ENCODE measurements at regions not wholly inside any gene's neighbourhood (a gene's known extent, or its start where the extent isn't known, plus 50 kb on each side); places are given as distances from the start of the nearest gene placed in this dataset.

GRCh38 chr2:63662028-63662804, 73.5 kb downstream of the MDH1 start:
- H3K4me3 ChIP-seq (ENCODE audit: low read length) = no peak overlapping the region
- H3K9me2 ChIP-seq (replicated peaks; ENCODE audit: control insufficient read depth, low read length) = no peaks in the 10 kb centered on the region
- no peak overlapping the region for H3K4me2 ChIP-seq (ENCODE audit: low read length)
- H3K9me3 ChIP-seq (ENCODE audit: control insufficient read depth, insufficient read depth, low read length) = no peaks in the 10 kb centered on the region
- no peaks in the 10 kb centered on the region for H3F3A ChIP-seq (ENCODE audit: control insufficient read depth, insufficient read depth)
- no peak for TF ChIP-seq EZH2phosphoT487 (IDR thresholded peaks at IDR 0.05; ENCODE audit: borderline replicate concordance, low read length)
- no peak for TF ChIP-seq CTCF (IDR thresholded peaks at IDR 0.05; ENCODE audit: low read depth, low read length, poor library complexity, severe bottlenecking)
- no peak overlapping the region for H3K27ac ChIP-seq (ENCODE audit: low read depth, low read length)
- no peaks in the 10 kb centered on the region for H3K27me3 ChIP-seq (ENCODE audit: control insufficient read depth, low read length)
- H3K79me2 ChIP-seq (ENCODE audit: control insufficient read depth, low read length) = no peaks in the 10 kb centered on the region
- no peaks in the 10 kb centered on the region for H3K36me3 ChIP-seq (ENCODE audit: control insufficient read depth, low read length)
- H4K20me1 ChIP-seq (ENCODE audit: control insufficient read depth, insufficient read depth, low read depth, low read length) = no peaks in the 10 kb centered on the region
- H3K4me1 ChIP-seq (ENCODE audit: control insufficient read depth, low read length) = no peaks in the 10 kb centered on the region

- H3K4me1 ChIP-seq (ENCODE audit: control insufficient read depth, low read length) = no peaks in the 10 kb centered on the region
- H4K20me1 ChIP-seq (ENCODE audit: control insufficient read depth, insufficient read depth, low read depth, low read length) = no peaks in the 10 kb centered on the region
- H3K9me2 ChIP-seq (replicated peaks; ENCODE audit: control insufficient read depth, low read length) = no peaks in the 10 kb centered on the region
- H3K4me3 ChIP-seq (ENCODE audit: low read length) = no peak overlapping the region
- no peaks in the 10 kb centered on the region for H3K36me3 ChIP-seq (ENCODE audit: control insufficient read depth, low read length)
- no peaks in the 10 kb centered on the region for H3K79me2 ChIP-seq (ENCODE audit: control insufficient read depth, low read length)
- no peaks in the 10 kb centered on the region for H3K27me3 ChIP-seq (ENCODE audit: control insufficient read depth, low read length)
- H3K4me2 ChIP-seq (ENCODE audit: low read length) = no peak overlapping the region
- no peaks in the 10 kb centered on the region for H3F3A ChIP-seq (ENCODE audit: control insufficient read depth, insufficient read depth)
- no peaks in the 10 kb centered on the region for H3K9me3 ChIP-seq (ENCODE audit: control insufficient read depth, insufficient read depth, low read length)
- no peak overlapping the region for H3K27ac ChIP-seq (ENCODE audit: low read depth, low read length)
- TF ChIP-seq EZH2phosphoT487 (IDR thresholded peaks at IDR 0.05; ENCODE audit: borderline replicate concordance, low read length) (no peak), CTCF (IDR thresholded peaks at IDR 0.05; ENCODE audit: low read depth, low read length, poor library complexity, severe bottlenecking) (no peak)
Measured at GRCh38 chr2:63663013-63663864, 74.5 kb downstream of the MDH1 start.

GRCh38 chr2:63665091-63665490, 76.3 kb downstream of the MDH1 start:
- Histone ChIP-seq H4K20me1 (ENCODE audit: control insufficient read depth, insufficient read depth, low read depth, low read length) (no peaks in the 10 kb centered on the region), H3K79me2 (ENCODE audit: control insufficient read depth, low read length) (no peaks in the 10 kb centered on the region), H3K4me2 (ENCODE audit: low read length) (no peak overlapping the region), H3F3A (ENCODE audit: control insufficient read depth, insufficient read depth) (no peaks in the 10 kb centered on the region), H3K9me3 (ENCODE audit: control insufficient read depth, insufficient read depth, low read length) (no peaks in the 10 kb centered on the region), H3K27me3 (ENCODE audit: control insufficient read depth, low read length) (0 out of 2 replicates have a peak, but pooled peaks cover 2% of the 10 kb centered on the region), H3K4me1 (ENCODE audit: control insufficient read depth, low read length) (no peaks in the 10 kb centered on the region), H3K36me3 (ENCODE audit: control insufficient read depth, low read length) (no peaks in the 10 kb centered on the region), H3K27ac (ENCODE audit: low read depth, low read length) (no peak overlapping the region), H3K4me3 (ENCODE audit: low read length) (no peak overlapping the region), H3K9me2 (replicated peaks; ENCODE audit: control insufficient read depth, low read length) (no peaks in the 10 kb centered on the region)
- no peak for TF ChIP-seq EZH2phosphoT487 (IDR thresholded peaks at IDR 0.05; ENCODE audit: borderline replicate concordance, low read length)
- no peak for TF ChIP-seq CTCF (IDR thresholded peaks at IDR 0.05; ENCODE audit: low read depth, low read length, poor library complexity, severe bottlenecking)
